ENCODE measurements at regions not wholly inside any gene's neighbourhood (a gene's known extent, or its start where the extent isn't known, plus 50 kb on each side); places are given as distances from the start of the nearest gene placed in this dataset.

DNA sequence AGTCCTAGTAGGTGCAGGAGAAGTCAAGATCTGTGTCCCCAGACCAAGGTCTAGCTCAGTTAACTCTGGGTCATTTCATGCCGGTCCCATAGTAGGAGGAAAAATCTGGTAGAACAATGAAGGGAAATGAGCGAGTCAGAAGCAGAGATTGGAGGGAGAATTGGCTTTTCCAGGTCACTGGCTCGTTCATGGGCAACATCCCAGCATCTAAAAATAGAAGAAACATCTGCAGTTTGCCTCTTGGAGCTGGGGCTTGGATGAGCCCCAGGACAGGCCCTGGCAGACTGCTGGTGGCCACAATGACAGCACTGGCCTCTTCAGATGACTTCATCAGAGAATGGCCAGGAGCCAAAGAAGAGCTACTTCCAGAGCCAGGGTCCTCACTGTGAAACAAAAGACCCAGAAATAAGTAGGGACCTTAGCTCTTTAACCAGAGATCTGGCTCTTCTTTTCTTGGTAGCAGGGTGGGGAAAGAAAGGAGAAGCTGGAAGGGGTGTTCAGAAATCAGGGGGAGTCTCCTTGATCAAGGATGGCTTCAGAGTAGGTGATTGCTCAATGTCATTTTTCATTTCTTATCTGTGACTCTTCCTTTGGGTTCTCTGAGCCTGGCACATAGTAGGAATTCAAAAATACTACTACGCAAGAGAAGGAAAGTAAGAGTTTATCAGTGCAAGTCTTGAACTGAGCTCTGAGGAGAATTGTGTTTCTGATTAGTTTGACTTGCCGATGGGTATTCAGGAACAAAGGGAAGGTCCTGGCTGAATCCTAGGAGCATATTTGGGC, 102.6 kb downstream of the TMPRSS5 start:
- TF ChIP-seq CTCF (conservative IDR thresholded peaks at IDR 0.05) (no peak), EZH2 (IDR thresholded peaks at IDR 0.05; ENCODE audit: low read depth) (no peak)
